ENCODE measurements at regions not wholly inside any gene's neighbourhood (a gene's known extent, or its start where the extent isn't known, plus 50 kb on each side); places are given as distances from the start of the nearest gene placed in this dataset.

GRCh38 chrX:10938365-10938923 lies 172.7 kb upstream of the HCCS start:
- no TSS peak for BruUV-seq (replicated peaks)
- no peak for TF ChIP-seq CTCF (IDR thresholded peaks at IDR 0.05; ENCODE audit: unreplicated experiment)
- Mint-ChIP-seq H3K4me1 (ENCODE audit: low read depth, unreplicated experiment) (peaks cover 11% of the 10 kb centered on the region), H3K9me3 (ENCODE audit: low read depth, unreplicated experiment) (no peaks in the 10 kb centered on the region), H3K36me3 (ENCODE audit: insufficient read depth, unreplicated experiment) (no peaks in the 10 kb centered on the region), H3K27ac (ENCODE audit: unreplicated experiment) (no peak overlapping the region), H3K27me3 (ENCODE audit: unreplicated experiment) (no peaks in the 10 kb centered on the region), H3K4me3 (ENCODE audit: low read depth, unreplicated experiment) (no peak overlapping the region)
- intact Hi-C loops (cut with micrococcal nuclease; ENCODE audit: unreplicated experiment), result no loop called here
- no peak for DNase-seq
- CTCF ChIA-PET, result interaction anchor here (0.7 kb wide), 1 partner anchor 126 kb away, joined by 5 read pairs; no protein-coding TSS in a partner anchor

- H3K27ac Mint-ChIP-seq (ENCODE audit: unreplicated experiment), result no peak overlapping the region
- peaks cover 11% of the 10 kb centered on the region for H3K4me1 Mint-ChIP-seq (ENCODE audit: low read depth, unreplicated experiment)
- no peaks in the 10 kb centered on the region for H3K27me3 Mint-ChIP-seq (ENCODE audit: unreplicated experiment)
- TF ChIP-seq CTCF (IDR thresholded peaks at IDR 0.05; ENCODE audit: unreplicated experiment), result no peak
- intact Hi-C loops (cut with micrococcal nuclease; ENCODE audit: unreplicated experiment), result no loop called here
- no peaks in the 10 kb centered on the region for H3K9me3 Mint-ChIP-seq (ENCODE audit: low read depth, unreplicated experiment)
- H3K4me3 Mint-ChIP-seq (ENCODE audit: low read depth, unreplicated experiment), result no peak overlapping the region
- BruUV-seq (replicated peaks), result no TSS peak
- H3K36me3 Mint-ChIP-seq (ENCODE audit: insufficient read depth, unreplicated experiment), result no peaks in the 10 kb centered on the region
- CTCF ChIA-PET, result no interaction called here
- no peak for DNase-seq
Measured at GRCh38 chrX:10939424-10939823, 171.7 kb upstream of the HCCS start.

- intact Hi-C loops (cut with micrococcal nuclease; ENCODE audit: unreplicated experiment), result no loop called here
- BruUV-seq (replicated peaks), result no TSS peak
Measured at GRCh38 chrX:10944136-10944885, 166.8 kb upstream of the HCCS start.

GRCh38 chrX:10945498-10945897 lies 165.6 kb upstream of the HCCS start:
- Mint-ChIP-seq H3K27me3 (ENCODE audit: unreplicated experiment) (no peaks in the 10 kb centered on the region), H3K9me3 (ENCODE audit: low read depth, unreplicated experiment) (no peaks in the 10 kb centered on the region), H3K27ac (ENCODE audit: unreplicated experiment) (no peak overlapping the region), H3K4me3 (ENCODE audit: low read depth, unreplicated experiment) (no peak overlapping the region), H3K36me3 (ENCODE audit: insufficient read depth, unreplicated experiment) (no peaks in the 10 kb centered on the region), H3K4me1 (ENCODE audit: low read depth, unreplicated experiment) (no peaks in the 10 kb centered on the region)
- CTCF ChIA-PET, result no interaction called here
- BruUV-seq (replicated peaks), result no TSS peak
- no peak for DNase-seq
- intact Hi-C loops (cut with micrococcal nuclease; ENCODE audit: unreplicated experiment), result no loop called here
- TF ChIP-seq CTCF (IDR thresholded peaks at IDR 0.05; ENCODE audit: unreplicated experiment), result no peak

More at GRCh38 chrX:10944136-10944885, 166.8 kb upstream of the HCCS start:
- TF ChIP-seq CTCF (IDR thresholded peaks at IDR 0.05; ENCODE audit: unreplicated experiment), result no peak
- CTCF ChIA-PET, result no interaction called here
- Mint-ChIP-seq H3K4me1 (ENCODE audit: low read depth, unreplicated experiment) (peaks cover 8% of the 10 kb centered on the region), H3K4me3 (ENCODE audit: low read depth, unreplicated experiment) (no peak overlapping the region), H3K9me3 (ENCODE audit: low read depth, unreplicated experiment) (no peaks in the 10 kb centered on the region), H3K36me3 (ENCODE audit: insufficient read depth, unreplicated experiment) (no peaks in the 10 kb centered on the region), H3K27me3 (ENCODE audit: unreplicated experiment) (no peaks in the 10 kb centered on the region), H3K27ac (ENCODE audit: unreplicated experiment) (no peak overlapping the region)
- DNase-seq, result no peak

Measured in Calu3 (cell line).